ENCODE measurements at regions not wholly inside any gene's neighbourhood (a gene's known extent, or its start where the extent isn't known, plus 50 kb on each side); places are given as distances from the start of the nearest gene placed in this dataset.

GRCh38 chr5:32496104-32496503, 51.6 kb upstream of the ZFR start:
- Histone ChIP-seq H3K4me2 (no peak overlapping the region), H3K4me3 (no peak overlapping the region), H3K9me3 (no peaks in the 10 kb centered on the region), H3K27ac (no peak overlapping the region), H3K4me1 (0 out of 3 replicates have a peak, but pooled peaks cover 4% of the 10 kb centered on the region)
- WGBS (ENCODE audit: missing lambda C conversion rate), result 93% methylated on average over 5 of the region's 5 CpGs
- DNase-seq (ENCODE audit: low read depth in 1 of 2, low spot score in 1 of 2) (no peak), FAIRE-seq (no peak), ATAC-seq (no peak)
- ChIA-PET POLR2A (interaction anchor here (1.3 kb wide), 1 partner anchor 94 kb away, joined by 8 read pairs; no protein-coding TSS in a partner anchor), CTCF (interaction anchor here (0.8 to 4.0 kb wide), 6 partner anchors 9 to 927 kb away, joined by 3 to 35 read pairs (median 4); no protein-coding TSS in a partner anchor)
- TF ChIP-seq CTCF (IDR thresholded peaks at IDR 0.05) (no peak), ZC3H11A (IDR thresholded peaks at IDR 0.05) (no peak), POLR2A (IDR thresholded peaks at IDR 0.05; ENCODE audit: low read length) (no peak), HDAC2 (IDR thresholded peaks at IDR 0.05) (no peak), POLR2AphosphoS2 (conservative IDR thresholded peaks at IDR 0.05; ENCODE audit: low read length) (no peak), HOXB13 (CRISPR knock-in tag; IDR thresholded peaks at IDR 0.05; ENCODE audit: low read depth) (no peak), HMGXB4 (CRISPR knock-in tag; IDR thresholded peaks at IDR 0.05; ENCODE audit: borderline replicate concordance) (no peak), NPAS2 (CRISPR knock-in tag; IDR thresholded peaks at IDR 0.05; ENCODE audit: borderline replicate concordance) (no peak), RNF2 (IDR thresholded peaks at IDR 0.05; ENCODE audit: borderline replicate concordance, low read depth) (no peak), KDM5A (IDR thresholded peaks at IDR 0.05) (no peak), RFX5 (IDR thresholded peaks at IDR 0.05) (no peak), CHD2 (IDR thresholded peaks at IDR 0.05; ENCODE audit: low read length, partially characterized antibody) (no peak), CHD4 (IDR thresholded peaks at IDR 0.05; ENCODE audit: borderline replicate concordance) (no peak), EHMT2 (IDR thresholded peaks at IDR 0.05; ENCODE audit: low read depth) (no peak), EP300 (IDR thresholded peaks at IDR 0.05) (no peak), ELK1 (IDR thresholded peaks at IDR 0.05; ENCODE audit: low read depth, low read length) (no peak), ESRRA (IDR thresholded peaks at IDR 0.05; ENCODE audit: borderline replicate concordance, low read length) (no peak), E2F6 (IDR thresholded peaks at IDR 0.05; ENCODE audit: borderline replicate concordance, low read depth) (no peak), JUNB (IDR thresholded peaks at IDR 0.05) (no peak)

GRCh38 chr5:32494827-32495226, 50.3 kb upstream of the ZFR start:
- 0 out of 3 replicates have a peak, but pooled peaks cover 4% of the 10 kb centered on the region for H3K4me1 ChIP-seq
- H3K9me3 ChIP-seq, result no peaks in the 10 kb centered on the region
- H3K4me3 ChIP-seq, result no peak overlapping the region
- ChIA-PET CTCF (interaction anchor here (1.7 to 4.0 kb wide), 2 partner anchors 95 to 262 kb away, joined by 4 to 35 read pairs; no protein-coding TSS in a partner anchor), POLR2A (no interaction called here)
- no peak overlapping the region for H3K4me2 ChIP-seq
- TF ChIP-seq TFCP2L1 (CRISPR knock-in tag; IDR thresholded peaks at IDR 0.05) (no peak), MAFK (IDR thresholded peaks at IDR 0.05; ENCODE audit: partially characterized antibody) (peak; percentile 70)
- FAIRE-seq, result no peak
- no peak for DNase-seq (ENCODE audit: low read depth in 1 of 2, low spot score in 1 of 2)
- ATAC-seq, result no peak
- 81% methylated on average over 6 of the region's 6 CpGs for WGBS (ENCODE audit: missing lambda C conversion rate)
- no peak overlapping the region for H3K27ac ChIP-seq

Measured in A549 (cell line).